ENCODE measurements at regions not wholly inside any gene's neighbourhood (a gene's known extent, or its start where the extent isn't known, plus 50 kb on each side); places are given as distances from the start of the nearest gene placed in this dataset.

DNA sequence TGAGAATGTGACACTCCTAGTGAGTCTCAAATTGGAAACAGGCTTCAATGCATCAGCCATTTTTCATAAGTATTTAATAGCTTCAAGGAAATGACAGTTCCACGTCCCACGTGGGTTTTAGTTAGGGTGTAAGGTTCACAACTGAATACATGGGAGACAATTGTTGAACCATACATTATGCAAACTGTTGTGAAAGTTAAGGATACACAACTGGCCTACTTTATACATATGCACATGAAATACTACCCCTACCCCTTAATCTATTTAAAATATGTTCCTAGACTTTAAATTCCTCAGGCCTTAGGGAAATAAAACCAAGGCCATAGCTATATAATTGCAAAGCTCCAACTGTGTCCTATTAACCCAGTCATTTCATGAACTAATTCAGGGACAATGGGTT, 436.1 kb downstream of the BTBD3 start:
- TF ChIP-seq, protein P1, sequence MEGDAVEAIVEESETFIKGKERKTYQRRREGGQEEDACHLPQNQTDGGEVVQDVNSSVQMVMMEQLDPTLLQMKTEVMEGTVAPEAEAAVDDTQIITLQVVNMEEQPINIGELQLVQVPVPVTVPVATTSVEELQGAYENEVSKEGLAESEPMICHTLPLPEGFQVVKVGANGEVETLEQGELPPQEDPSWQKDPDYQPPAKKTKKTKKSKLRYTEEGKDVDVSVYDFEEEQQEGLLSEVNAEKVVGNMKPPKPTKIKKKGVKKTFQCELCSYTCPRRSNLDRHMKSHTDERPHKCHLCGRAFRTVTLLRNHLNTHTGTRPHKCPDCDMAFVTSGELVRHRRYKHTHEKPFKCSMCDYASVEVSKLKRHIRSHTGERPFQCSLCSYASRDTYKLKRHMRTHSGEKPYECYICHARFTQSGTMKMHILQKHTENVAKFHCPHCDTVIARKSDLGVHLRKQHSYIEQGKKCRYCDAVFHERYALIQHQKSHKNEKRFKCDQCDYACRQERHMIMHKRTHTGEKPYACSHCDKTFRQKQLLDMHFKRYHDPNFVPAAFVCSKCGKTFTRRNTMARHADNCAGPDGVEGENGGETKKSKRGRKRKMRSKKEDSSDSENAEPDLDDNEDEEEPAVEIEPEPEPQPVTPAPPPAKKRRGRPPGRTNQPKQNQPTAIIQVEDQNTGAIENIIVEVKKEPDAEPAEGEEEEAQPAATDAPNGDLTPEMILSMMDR (IDR thresholded peaks at IDR 0.05; ENCODE audit: insufficient read depth, low read depth, low read length): no peak
- TF ChIP-seq EZH2 (IDR thresholded peaks at IDR 0.05; ENCODE audit: insufficient read depth, low read length): no peak
